Heart left ventricle (tissue), 16 donors: ENCODE measurements at regions not wholly inside any gene's neighbourhood (a gene's known extent, or its start where the extent isn't known, plus 50 kb on each side); places are given as distances from the start of the nearest gene placed in this dataset.
"Not testable (repeated sequence)": the region's sequence is repeated elsewhere in the genome, so short reads cannot be mapped to it uniquely, and the experiment has no call there.

Experiments
- ATAC-seq, 4 donors: fragments of 200-7000 bp; cut with Tn5 transposase; one replicate each; pipeline ENCODE4 v1.9.1; 2020 to 2022; ENCODE audit warnings: moderate library complexity in 4 of 4, mild to moderate bottlenecking in 3 of 4, moderate number of reproducible peaks in 1 of 4
- DNase-seq, 5 donors: peaks; one replicate each; pipeline ENCODE4 v3.0.0-alpha.2; 2020
- H3K27ac ChIP-seq, 12 donors: fragments of 200-600 bp; sonication (generic) in 4 of 12; one replicate each; pipeline versions ENCODE4 v1.5.0 to v1.8.0; 2016 to 2022; ENCODE audit warnings: mild to moderate bottlenecking in 2 of 12
- H3K27me3 ChIP-seq, 9 donors: fragments of 200-600 bp; sonication (generic) in 2 of 9; one replicate each; pipeline versions ENCODE4 v1.5.1 to v1.8.0; 2016 to 2022; ENCODE audit warnings: mild to moderate bottlenecking in 3 of 9
- H3K36me3 ChIP-seq, 9 donors: fragments of 200-600 bp; sonication (generic) in 2 of 9; one replicate each; pipeline versions ENCODE4 v1.5.0 to v1.8.0; 2018 to 2022; ENCODE audit warnings: mild to moderate bottlenecking in 2 of 9
- H3K4me1 ChIP-seq, 12 donors: fragments of 200-600 bp; sonication (generic) in 4 of 12; one replicate each; pipeline versions ENCODE4 v1.5.0 to v1.8.0; 2016 to 2022; ENCODE audit warnings: mild to moderate bottlenecking in 3 of 12
- H3K4me3 ChIP-seq, 12 donors: fragments of 200-600 bp; sonication (generic) in 4 of 12; one replicate each; pipeline versions ENCODE4 v1.5.0 to v1.8.0; 2017 to 2022; ENCODE audit warnings: mild to moderate bottlenecking in 9 of 12, moderate library complexity in 4 of 12
- H3K9me3 ChIP-seq, 12 donors: fragments of 200-600 bp; sonication (generic) in 4 of 12; one replicate each; pipeline versions ENCODE4 v1.5.0 to v1.8.0; 2016 to 2022; ENCODE audit warnings: mild to moderate bottlenecking in 1 of 12
- POLR2A ChIP-seq, 2 donors: fragments of 450-650 bp; IDR thresholded peaks; one replicate each; pipeline ENCODE4 v1.6.1; 2017; ENCODE audit warnings: antibody characterized with exemption in 2 of 2, mild to moderate bottlenecking in 2 of 2, moderate library complexity in 2 of 2
- WGBS, 4 donors: extraction: QIAGEN DNeasy Blood & Tissue Kit in 2 of 4; methylation state at CpG; one replicate each; pipeline versions ENCODE4 v1.1.5 to v1.1.7; 2013 to 2018; 5-methylcytosine and 5-hydroxymethylcytosine counted together
- intact Hi-C, 10 donors: fragments of 100-400 bp; cut with DNase I; formaldehyde crosslinking; loops; one replicate each; pipeline versions ENCODE4 v1.11.1 to v1.14.2; 2022
- TF ChIP-seq, protein P1 (sequence below), 12 donors: fragments of 200-600 bp; sonication (generic) in 4 of 12; IDR thresholded peaks; one replicate each; pipeline versions ENCODE4 v1.5.0 to v1.8.0; 2018 to 2022; ENCODE audit warnings: antibody characterized with exemption in 12 of 12, mild to moderate bottlenecking in 5 of 12
- donor health status: ischemic (EF 13 %, LVEDD 7.1; RV severe dilation, severe dysfunction).
- donor health status: healthy with polysubstance abuse.
- donor health status: DM: no; HTN: yes; CAD: no.
- donor health status: DM: no; HTN: no; CAD: no.
- donor health status: ischemic (EF 25% LVEDD 6.9; RV normal size, moderate dysfunction).
- donor health status: ischemic (EF 25% LVEDD 5.7; RV mildly dilated, moderate dysfunction).
- donor health status: healthy.
- donor health status: DM: yes; HTN: yes; CAD: no.
- donor health status: ischemic (EF 35%, LVEDD 5.7; RV mildly dilated, moderate dysfunction).
- donor health status: nonischemic (EF 11% LVEDD 7.7; RV severe dilation, severe dysfunction).
- donor health status: DM: yes; HTN: yes; CAD: no.
- donor health status: PGD.
- donor health status: ischemic (EF 29% LVEDD 5.4; RV normal size, mild dysfunction).
- donor health status: nonischemic (EF 23%, LVEDD 6.1; RV moderate dilation, normal function).

DNA sequence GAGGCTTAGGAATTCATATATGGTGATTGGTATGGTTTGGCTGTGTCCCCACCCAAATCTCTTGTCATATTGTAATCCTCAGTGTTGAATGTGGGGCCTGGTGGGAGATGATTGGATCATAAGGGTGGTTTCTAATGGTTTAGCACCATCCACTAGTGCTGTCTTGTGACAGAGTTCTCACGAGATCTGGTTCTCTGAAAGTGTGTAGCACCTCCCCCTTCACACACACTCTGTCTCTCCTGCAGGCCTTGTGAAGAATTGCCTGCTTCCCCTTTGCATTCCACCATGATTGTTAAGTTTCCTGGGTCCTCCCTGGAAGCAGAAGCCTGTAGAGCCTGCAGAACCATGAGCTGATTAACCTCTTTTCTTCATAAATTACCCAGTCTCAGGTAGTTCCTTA is 135.8 kb upstream of the FAT1 start:
- H3K36me3 ChIP-seq, result no peaks in the 10 kb centered on the region
- DNase-seq (no peak), ATAC-seq (no peak)
- no peaks in the 10 kb centered on the region for H3K4me1 ChIP-seq
- TF ChIP-seq POLR2A (IDR thresholded peaks at IDR 0.05), result no peak
- TF ChIP-seq, protein P1, sequence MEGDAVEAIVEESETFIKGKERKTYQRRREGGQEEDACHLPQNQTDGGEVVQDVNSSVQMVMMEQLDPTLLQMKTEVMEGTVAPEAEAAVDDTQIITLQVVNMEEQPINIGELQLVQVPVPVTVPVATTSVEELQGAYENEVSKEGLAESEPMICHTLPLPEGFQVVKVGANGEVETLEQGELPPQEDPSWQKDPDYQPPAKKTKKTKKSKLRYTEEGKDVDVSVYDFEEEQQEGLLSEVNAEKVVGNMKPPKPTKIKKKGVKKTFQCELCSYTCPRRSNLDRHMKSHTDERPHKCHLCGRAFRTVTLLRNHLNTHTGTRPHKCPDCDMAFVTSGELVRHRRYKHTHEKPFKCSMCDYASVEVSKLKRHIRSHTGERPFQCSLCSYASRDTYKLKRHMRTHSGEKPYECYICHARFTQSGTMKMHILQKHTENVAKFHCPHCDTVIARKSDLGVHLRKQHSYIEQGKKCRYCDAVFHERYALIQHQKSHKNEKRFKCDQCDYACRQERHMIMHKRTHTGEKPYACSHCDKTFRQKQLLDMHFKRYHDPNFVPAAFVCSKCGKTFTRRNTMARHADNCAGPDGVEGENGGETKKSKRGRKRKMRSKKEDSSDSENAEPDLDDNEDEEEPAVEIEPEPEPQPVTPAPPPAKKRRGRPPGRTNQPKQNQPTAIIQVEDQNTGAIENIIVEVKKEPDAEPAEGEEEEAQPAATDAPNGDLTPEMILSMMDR (IDR thresholded peaks at IDR 0.05), result no peak
- no peaks in the 10 kb centered on the region for H3K27me3 ChIP-seq
- intact Hi-C loops, result no loop called here
- 60 to 92% (median 73%) methylated on average over 1 of the region's 1 CpG for WGBS, 4 donors
- H3K9me3 ChIP-seq, result peaks cover 0 to 2% (median 0%) of the 10 kb centered on the region in 12 donors
- no peak overlapping the region for H3K4me3 ChIP-seq
- H3K27ac ChIP-seq, result no peak overlapping the region

DNA sequence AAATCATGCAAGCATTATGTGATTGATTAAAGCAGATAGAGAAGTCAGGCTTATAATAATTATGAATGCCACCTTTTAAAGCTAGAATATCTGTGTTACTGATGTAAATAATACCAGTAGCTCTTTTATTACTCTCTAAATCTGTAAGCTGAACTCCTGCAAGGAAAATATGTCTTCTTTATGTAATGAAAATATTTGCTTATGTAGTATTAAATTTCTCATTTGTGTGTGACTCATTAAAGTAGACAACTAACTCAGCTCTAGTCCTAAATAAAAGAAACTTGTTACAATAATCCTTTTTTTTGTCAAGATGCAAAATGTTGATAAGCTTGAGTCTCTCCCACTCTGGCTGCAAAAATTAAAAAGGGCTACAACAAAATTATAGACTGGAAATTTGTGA is 137.7 kb upstream of the FAT1 start:
- H3K36me3 ChIP-seq, result no peaks in the 10 kb centered on the region
- H3K27ac ChIP-seq, result no peak overlapping the region
- ATAC-seq (no peak), DNase-seq (no peak)
- H3K4me3 ChIP-seq, result no peak overlapping the region
- no peaks in the 10 kb centered on the region for H3K27me3 ChIP-seq
- H3K4me1 ChIP-seq, result no peaks in the 10 kb centered on the region
- TF ChIP-seq, protein P1 (IDR thresholded peaks at IDR 0.05), result no peak
- no peak for TF ChIP-seq POLR2A (IDR thresholded peaks at IDR 0.05)
- intact Hi-C loops, result no loop called here
- H3K9me3 ChIP-seq, result peaks cover 0 to 13% (median 0%) of the 10 kb centered on the region in 12 donors

DNA sequence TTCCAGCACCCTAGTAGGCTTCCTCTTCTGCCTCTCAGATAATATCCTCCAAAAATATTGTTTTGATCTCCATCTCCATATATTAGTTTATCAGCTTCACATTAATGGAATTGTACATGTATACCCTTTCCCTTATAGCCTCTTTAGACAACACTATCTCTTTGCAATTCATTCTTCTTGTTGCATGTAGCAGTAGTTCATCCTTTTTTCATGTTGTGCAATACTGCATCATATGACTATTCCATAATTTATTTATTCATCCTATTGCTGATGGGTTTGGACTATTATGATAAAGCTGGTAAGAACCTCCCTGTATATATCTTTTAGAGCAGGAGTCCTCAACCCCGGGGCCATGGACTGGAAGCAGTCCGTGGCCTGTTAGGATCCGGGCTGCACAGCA is 148.2 kb upstream of the FAT1 start:
- WGBS, 4 donors, result 88 to 90% (median 89%) methylated on average over 3 of the region's 3 CpGs

DNA sequence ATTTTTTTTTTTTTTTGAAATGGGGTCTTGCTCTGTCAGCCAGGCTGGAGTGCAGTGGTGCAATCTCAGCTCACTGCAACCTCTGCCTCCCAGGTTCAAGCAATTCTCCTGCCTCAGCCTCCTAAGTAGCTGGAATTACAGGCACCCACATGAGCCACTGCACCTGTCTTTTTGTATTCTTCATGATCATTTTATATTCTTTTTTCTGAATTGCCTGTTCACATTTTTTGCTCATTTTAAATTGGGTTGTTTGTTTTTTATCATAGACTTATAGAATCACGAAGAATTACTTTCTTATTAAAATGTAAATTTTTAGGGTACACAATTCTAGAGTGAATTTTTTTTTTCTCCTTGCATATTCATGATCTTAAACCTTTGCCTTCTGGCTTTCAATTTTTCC is 149.4 kb upstream of the FAT1 start:
- H3K4me3 ChIP-seq, intact Hi-C loops, DNase-seq, H3K4me1 ChIP-seq, ATAC-seq, H3K27ac ChIP-seq, H3K27me3 ChIP-seq, H3K36me3 ChIP-seq: not testable (repeated sequence)
- 79 to 85% (median 84%) methylated on average over 1 of the region's 1 CpG for WGBS, 4 donors
- H3K9me3 ChIP-seq, result peaks cover 0 to 14% (median 0%) of the 10 kb centered on the region in 12 donors

More for the DNA sequence above, 148.2 kb upstream of the FAT1 start:
- ATAC-seq (no peak), DNase-seq (no peak)
- peaks cover 0 to 14% (median 0%) of the 10 kb centered on the region in 12 donors for H3K9me3 ChIP-seq
- no peak overlapping the region for H3K27ac ChIP-seq
- TF ChIP-seq, protein P1 (IDR thresholded peaks at IDR 0.05), result no peak
- no peak for TF ChIP-seq POLR2A (IDR thresholded peaks at IDR 0.05)
- no peaks in the 10 kb centered on the region for H3K27me3 ChIP-seq
- no peaks in the 10 kb centered on the region for H3K4me1 ChIP-seq
- intact Hi-C loops, result no loop called here
- H3K36me3 ChIP-seq, result no peaks in the 10 kb centered on the region
- H3K4me3 ChIP-seq, result no peak overlapping the region

DNA sequence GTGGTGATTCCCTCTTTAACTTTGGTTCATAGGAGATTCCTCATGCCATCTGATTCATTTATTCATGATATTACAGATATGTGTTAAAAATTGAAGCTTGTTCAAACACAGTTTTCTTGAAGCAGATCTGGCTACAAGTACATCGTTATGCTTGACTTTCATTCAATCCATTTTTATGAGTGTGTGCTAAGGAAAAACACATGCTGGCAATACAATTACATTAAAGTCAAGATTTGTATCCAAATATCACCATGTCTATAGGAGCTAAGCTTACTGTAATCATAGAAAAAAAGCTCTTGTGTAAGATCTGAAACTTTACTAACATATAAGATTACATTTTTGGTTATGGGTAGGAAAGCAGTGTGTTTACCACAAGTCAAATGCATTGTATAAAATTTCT is 151.8 kb upstream of the FAT1 start:
- ATAC-seq (no peak), DNase-seq (no peak)
- Histone ChIP-seq H3K4me1 (no peaks in the 10 kb centered on the region), H3K9me3 (peaks cover 0 to 14% (median 0%) of the 10 kb centered on the region in 12 donors), H3K4me3 (no peak overlapping the region), H3K27me3 (no peaks in the 10 kb centered on the region), H3K27ac (no peak overlapping the region), H3K36me3 (no peaks in the 10 kb centered on the region)
- 72 to 90% (median 86%) methylated on average over 1 of the region's 1 CpG for WGBS, 4 donors
- no peak for TF ChIP-seq POLR2A (IDR thresholded peaks at IDR 0.05)
- TF ChIP-seq, protein P1 (IDR thresholded peaks at IDR 0.05), result no peak
- intact Hi-C loops, result no loop called here
